Stimulated activated CD4-positive, alpha-beta T cell treated with anti-CD3 and anti-CD28 coated beads, TNF-alpha, amount 100 ng/mL, for 24 hours (primary cell): ENCODE measurements at regions not wholly inside any gene's neighbourhood (a gene's known extent, or its start where the extent isn't known, plus 50 kb on each side); places are given as distances from the start of the nearest gene placed in this dataset.

ENCODE experiments used
- DNase-seq, 3 experiments: peaks; one replicate each; pipeline ENCODE4 v3.0.0-alpha.2; 2020; ENCODE audit warnings: low read depth in 3 of 3

DNA sequence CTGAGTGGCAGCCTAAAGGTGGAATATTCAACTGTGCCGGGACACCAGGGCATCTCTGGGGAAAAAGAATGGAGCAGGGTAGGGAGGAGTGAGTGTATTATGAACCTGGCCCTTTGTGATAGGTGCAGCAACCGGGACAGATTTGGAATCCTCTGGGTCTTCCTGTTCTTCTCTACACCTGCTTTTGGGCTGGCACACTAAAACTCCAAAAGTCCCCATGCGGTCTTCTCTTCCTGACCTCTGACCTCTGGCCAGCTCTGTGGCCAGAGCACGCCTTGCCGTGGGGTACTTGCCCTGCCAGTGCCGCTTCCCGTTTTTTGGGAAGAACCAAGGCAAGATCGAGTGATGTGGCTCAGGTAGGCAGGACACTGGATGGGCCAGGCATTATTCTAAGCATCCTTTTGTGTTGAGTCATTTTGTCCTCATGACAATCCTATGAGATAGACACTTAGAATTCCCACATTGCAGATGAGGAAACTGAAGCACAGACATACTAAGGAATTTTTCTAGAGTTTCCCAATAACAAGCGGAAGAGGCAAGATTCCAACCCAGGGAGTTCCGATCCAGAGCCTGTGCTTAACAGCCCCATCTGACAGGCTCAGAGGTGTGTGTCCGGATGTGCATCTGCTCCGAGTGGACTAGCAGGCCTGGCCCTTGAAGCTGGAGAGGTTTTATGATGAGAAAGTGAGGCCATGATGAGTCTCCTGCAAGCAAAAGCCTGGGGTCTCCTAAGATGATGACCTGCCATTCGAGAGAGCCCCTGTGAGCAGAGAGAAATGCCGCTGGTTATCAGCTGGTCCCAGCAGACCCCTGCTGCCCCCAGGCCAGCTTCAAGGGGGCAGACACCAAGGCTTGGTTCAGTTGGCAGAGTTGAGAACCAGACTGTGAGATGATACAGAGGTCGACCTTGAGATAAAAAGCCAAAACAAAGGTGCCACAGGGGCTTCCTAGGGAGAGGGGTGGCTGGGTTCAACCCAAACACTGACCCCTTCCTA is 67.9 kb upstream of the ESRRB start:
- DNase-seq: no peak

DNA sequence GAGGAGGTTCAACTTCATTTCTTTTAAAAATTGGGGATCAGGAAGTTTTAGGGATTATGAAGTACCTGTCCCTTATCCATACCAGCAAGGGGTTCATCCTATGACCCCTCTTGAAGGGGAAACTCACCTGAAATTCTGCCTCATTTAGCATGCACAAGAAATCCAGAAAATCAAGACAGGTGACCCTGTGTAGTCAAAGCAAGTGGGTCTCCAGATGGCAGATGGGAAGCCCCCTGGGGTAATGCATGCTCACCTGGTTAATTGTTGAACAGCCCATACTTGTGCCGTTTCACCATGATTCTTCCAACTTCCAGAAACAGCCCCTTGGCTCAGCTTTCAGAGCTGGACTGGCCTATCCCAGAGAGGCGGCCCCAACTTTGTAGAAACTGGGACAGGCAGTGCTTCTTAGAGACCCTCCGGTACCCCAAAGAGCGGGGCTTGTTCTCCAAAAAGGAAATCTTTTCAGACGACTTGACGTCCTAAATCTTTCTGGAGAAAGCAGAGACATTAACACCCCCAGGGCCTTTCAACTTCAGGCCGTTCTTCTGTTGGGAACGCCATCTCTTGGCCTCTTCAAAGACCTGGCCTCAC is 66.3 kb upstream of the ESRRB start:
- DNase-seq: no peak

DNA sequence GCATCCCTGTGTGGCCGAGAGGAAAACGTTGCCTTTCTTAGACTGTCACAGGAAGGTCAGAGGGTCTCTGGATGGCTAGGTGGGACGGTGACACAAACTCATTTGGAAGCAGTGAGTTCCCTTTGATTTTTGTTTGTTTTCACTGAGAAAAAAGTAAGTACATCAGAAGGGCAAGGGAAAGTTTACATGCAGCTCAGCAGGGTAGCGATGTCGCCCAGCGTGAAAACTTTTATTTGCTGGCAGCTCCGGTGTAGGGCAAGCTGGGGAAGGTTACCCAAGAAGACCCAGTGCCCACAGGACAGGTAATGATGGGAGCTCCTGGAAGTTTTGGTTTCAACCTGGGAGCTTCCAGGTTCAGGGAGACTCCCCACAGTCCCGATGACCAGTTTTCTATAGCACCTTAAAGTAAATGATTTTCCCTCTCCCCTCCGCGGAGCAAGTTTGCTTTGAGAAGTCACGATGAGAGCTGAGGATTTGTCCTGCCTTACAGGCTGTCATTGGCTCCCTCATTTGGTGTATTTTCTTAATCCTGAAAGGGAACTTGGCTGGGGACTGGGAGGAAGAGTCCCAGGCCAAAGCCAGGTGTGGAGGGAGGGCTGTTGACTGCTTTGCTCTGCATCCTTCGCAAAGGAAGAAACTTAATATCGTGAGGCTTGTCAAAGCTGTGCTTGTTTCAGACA is 64.7 kb upstream of the ESRRB start:
- no peak for DNase-seq

DNA sequence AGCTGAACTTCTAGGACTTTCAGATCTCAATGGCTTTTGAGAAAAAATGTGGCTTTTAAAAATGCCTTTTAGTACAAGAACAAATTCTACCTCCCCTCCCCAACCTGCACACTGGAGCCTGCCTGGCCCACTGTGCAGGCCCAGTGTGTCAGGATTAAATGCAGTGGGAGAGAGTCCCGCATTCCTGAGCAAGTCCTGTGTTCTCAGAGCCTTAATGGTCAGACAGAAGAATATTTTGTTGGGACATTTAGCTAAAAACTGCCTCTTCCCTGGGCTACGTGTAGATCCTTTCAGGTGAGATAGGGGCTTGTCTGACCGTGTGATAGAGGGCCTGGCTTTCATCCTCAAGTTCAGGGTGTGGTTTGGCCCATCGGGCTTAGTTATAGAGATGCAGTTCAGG is 63.1 kb upstream of the ESRRB start:
- DNase-seq: no peak

DNA sequence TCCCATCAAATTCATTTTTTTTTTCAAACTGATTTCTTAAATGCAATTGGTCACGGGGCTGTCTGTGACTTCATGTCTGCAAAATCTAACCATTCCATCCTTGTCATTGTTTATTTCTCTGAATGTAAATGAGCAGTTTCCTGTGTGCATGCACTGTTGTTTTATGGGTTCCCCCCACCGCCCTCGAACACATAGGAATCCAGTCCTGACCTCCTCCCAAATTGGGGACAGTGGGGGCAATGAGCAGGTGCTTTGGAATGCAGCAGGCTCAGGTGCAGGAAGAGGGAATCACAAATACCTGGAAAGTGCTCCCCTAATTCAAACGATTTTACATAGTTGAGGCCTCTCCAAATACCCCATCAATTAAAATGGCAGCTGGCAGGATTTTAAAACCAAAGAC is 62.6 kb upstream of the ESRRB start:
- DNase-seq: no peak

DNA sequence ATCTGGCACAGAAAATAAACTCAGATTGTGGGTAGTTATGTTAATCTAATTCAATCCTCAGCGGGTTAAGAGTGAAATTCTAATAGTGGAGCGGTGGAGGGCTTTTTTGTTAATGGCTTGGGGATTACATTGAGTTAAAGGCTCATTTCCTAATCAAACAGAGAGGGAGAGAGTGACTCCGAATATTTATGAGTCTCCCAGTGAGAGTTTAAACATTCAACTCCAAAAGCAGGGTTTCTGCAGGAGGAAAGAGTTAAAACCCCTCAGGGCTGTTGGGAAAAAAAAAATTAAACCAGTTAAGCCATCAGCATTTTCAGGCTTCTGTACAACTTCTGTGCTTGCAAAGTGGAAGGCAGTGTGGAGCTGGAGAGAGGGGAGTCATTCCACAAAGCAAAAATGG is 62.1 kb upstream of the ESRRB start:
- no peak for DNase-seq

DNA sequence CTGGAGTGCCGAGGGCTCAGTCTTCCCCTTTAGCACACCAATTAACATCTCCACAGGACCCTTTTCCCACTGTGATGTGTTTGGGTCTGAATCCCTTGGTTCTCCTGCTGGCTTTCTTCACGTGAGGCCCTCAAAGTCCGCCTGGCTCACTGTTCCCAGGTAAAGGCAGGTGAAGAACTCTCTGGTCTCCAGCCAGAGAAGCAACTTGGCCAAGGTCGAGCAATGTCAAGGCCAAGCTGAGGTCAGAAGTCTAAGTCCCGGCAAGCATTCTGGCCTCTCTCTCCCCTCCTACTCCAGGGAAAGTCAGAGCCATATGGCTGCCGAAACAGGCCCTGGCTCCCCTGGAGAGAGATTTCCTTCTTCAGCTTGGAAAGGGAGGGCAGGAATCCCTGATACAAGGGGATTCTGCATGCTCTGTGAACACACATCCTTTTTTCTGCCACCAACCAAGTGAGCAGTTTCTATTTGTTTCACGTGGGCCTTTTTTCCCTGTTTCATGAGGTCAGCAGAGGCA is 61.4 kb upstream of the ESRRB start:
- no peak for DNase-seq

DNA sequence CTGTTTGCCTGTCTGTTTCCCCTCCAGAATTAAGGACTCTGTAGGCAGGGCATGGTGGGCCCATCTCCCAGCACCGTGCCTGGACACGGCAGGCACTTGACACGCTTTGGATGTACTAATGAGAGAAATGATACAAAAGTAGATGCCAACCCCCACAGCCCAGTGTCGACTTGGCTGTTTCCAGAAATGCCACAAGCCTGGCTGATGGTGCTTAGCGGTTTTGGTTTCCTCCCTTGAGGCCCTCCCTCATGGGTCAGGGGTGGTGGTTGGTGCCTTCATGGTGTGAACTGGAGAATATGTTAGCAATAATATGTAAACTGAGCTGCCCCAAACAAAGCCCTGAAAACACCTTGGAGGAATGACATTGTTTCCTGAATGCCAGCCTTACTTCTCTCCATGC is 55.5 kb upstream of the ESRRB start:
- no peak for DNase-seq

DNA sequence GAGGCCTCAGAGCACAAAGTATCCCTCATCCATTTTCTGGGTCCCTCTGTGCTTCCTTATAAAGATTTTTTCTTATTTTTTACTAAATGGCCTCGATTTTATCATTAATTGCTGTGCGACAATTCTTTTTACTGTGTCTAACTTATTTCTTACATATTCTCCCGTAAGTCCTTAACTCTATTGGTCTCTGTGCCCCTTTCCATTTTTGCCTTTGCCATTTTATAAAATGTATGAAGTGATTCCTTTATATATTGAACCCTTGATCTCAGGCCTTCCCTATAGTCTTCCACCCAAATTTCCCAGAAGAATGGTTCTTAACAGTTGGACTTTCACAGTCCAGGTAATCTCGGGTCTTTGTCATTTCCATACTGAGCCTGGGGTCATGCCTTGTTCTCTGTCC is 55.0 kb upstream of the ESRRB start:
- no peak for DNase-seq

DNA sequence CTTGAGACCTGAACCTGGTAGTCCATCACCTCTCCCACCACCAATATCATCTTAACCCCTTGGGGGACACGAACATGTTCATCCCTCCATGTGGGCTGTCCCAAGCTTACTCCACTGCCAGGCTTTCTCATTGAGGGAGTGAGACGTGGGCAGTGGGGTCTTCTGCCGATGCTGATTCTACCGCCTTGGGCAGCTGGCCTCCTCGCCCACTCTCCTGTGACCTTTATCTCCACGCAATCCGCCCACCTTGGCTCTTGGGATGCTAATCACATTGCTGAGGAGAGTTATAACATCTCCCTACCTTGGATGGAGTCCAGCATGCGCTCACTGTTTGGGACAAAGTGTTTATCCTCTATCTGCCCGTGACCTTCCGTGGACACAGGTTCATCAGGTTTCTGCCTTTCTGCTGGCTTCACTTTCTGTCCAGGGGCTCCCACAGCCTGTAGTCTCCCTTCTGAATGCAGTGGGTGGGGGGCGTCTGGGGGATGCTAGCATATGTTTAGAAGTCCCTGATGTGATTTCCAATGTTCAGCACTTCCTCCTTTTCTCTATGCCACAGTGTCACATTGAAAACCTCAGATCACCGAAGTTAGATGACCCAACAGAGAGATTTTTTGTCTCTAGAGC is 53.2 kb upstream of the ESRRB start:
- no peak for DNase-seq

DNA sequence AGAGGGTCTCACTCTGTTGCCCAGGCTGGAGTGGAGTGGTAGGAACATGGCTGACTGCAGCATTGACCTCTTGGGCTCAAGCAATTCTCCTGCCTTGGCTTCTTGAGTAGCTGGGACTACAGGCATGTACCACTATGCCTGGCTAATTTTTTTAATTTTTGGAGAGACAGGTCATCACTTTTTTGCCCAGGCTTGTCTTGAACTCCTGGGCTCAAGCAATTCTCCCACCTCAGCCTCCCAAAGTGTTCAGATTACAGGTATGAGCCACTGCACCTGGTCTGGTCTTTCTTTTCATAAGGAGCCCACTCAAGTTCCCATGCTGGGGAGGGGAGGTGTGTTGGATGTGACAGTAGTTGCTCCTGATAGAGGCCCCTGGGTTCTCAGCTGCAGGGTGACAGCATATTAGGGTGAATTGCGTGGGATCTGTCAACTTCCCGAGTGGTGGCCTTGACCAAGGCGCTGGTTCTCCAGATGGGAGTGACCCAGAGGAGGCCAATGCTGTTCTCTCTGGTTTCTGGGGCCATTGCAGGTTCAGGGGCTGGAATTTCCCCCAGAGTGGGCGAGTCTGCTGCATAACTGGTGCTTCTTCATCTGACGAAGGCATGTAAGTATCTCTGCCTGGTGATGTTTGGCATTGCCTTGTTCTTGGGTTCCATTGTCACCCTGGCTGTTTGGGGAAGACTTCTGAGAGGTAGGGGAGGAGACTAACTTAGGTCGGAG is 52.4 kb upstream of the ESRRB start:
- no peak for DNase-seq

DNA sequence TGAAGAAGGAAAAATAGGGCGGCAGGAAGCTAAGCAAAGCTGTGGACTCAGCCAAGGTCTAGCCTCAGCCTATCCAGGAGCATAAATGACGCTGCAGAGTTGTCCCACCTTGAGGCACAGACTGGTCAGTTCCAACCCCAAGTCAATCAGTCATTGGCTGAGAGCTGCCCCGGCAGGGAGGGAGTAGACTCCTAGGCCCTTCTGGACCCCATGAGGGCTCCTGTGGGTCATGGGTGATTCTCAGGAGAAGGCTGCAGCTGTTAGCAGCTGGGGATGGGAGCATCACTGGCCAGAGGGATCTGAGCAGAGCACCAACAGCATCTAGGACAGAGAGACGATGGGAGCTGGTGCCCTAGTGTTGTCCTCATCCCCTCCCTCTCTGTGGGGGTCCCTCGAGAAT is 51.8 kb upstream of the ESRRB start:
- DNase-seq: no peak
